Breast epithelium (tissue), 3 donors: ENCODE measurements at regions not wholly inside any gene's neighbourhood (a gene's known extent, or its start where the extent isn't known, plus 50 kb on each side); places are given as distances from the start of the nearest gene placed in this dataset.

Experiments
- CTCF ChIP-seq, 3 donors: fragments of 450-650 bp; IDR thresholded peaks; one replicate each; pipeline ENCODE4 v1.5.1; 2016 to 2017; ENCODE audit warnings: antibody characterized with exemption in 3 of 3, mild to moderate bottlenecking in 3 of 3, moderate library complexity in 3 of 3
- POLR2AphosphoS5 ChIP-seq, 3 donors: sonication (generic); formaldehyde crosslinking; IDR thresholded peaks; one replicate each; pipeline ENCODE4 v1.6.1; 2017; ENCODE audit warnings: antibody characterized with exemption in 3 of 3

GRCh38 chr1:88224906-88225305 is 459.2 kb upstream of the PKN2 start:
- TF ChIP-seq CTCF (IDR thresholded peaks at IDR 0.05) = no peak
- no peak for TF ChIP-seq POLR2AphosphoS5 (IDR thresholded peaks at IDR 0.05)
